ENCODE measurements at regions not wholly inside any gene's neighbourhood (a gene's known extent, or its start where the extent isn't known, plus 50 kb on each side); places are given as distances from the start of the nearest gene placed in this dataset.

DNA sequence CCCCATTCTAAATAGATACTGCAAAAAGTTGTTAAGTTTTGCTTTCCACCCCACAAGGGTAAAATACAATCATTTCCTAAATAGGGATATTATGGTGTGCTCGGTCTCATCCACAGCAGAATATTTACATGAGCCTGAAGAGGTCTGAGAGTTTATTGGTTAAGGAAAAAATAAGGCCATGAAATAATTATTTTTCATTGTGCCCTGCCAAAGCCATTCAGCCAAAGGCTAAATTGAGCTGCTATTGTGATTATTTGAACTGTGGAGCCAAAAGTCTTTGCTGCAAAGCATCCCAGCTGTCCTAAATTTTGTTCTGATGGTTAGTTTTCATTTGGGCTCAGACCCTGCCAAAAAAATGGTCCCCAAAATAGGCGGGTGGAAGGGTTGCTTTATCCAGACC lies 298.7 kb upstream of the ESRRG start:
- no peaks in the 10 kb centered on the region for H3K36me3 ChIP-seq (ENCODE audit: control insufficient read depth, low read length)
- no peak overlapping the region for H3K4me3 ChIP-seq (ENCODE audit: low read length)
- H3K9me3 ChIP-seq (ENCODE audit: control insufficient read depth, insufficient read depth, low read length), result no peaks in the 10 kb centered on the region
- H3F3A ChIP-seq (ENCODE audit: control insufficient read depth, insufficient read depth), result no peaks in the 10 kb centered on the region
- no peak for TF ChIP-seq EZH2phosphoT487 (IDR thresholded peaks at IDR 0.05; ENCODE audit: borderline replicate concordance, low read length)
- TF ChIP-seq, protein P1, sequence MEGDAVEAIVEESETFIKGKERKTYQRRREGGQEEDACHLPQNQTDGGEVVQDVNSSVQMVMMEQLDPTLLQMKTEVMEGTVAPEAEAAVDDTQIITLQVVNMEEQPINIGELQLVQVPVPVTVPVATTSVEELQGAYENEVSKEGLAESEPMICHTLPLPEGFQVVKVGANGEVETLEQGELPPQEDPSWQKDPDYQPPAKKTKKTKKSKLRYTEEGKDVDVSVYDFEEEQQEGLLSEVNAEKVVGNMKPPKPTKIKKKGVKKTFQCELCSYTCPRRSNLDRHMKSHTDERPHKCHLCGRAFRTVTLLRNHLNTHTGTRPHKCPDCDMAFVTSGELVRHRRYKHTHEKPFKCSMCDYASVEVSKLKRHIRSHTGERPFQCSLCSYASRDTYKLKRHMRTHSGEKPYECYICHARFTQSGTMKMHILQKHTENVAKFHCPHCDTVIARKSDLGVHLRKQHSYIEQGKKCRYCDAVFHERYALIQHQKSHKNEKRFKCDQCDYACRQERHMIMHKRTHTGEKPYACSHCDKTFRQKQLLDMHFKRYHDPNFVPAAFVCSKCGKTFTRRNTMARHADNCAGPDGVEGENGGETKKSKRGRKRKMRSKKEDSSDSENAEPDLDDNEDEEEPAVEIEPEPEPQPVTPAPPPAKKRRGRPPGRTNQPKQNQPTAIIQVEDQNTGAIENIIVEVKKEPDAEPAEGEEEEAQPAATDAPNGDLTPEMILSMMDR (IDR thresholded peaks at IDR 0.05; ENCODE audit: low read depth, low read length, poor library complexity, severe bottlenecking), result no peak
- no peaks in the 10 kb centered on the region for H3K79me2 ChIP-seq (ENCODE audit: control insufficient read depth, low read length)
- peaks cover 6% of the 10 kb centered on the region for H3K4me1 ChIP-seq (ENCODE audit: control insufficient read depth, low read length)
- no peaks in the 10 kb centered on the region for H3K27me3 ChIP-seq (ENCODE audit: control insufficient read depth, low read length)
- no peak overlapping the region for H3K27ac ChIP-seq (ENCODE audit: low read depth, low read length)
- no peaks in the 10 kb centered on the region for H3K9me2 ChIP-seq (replicated peaks; ENCODE audit: control insufficient read depth, low read length)
- no peak overlapping the region for H3K4me2 ChIP-seq (ENCODE audit: low read length)
- no peaks in the 10 kb centered on the region for H4K20me1 ChIP-seq (ENCODE audit: control insufficient read depth, insufficient read depth, low read depth, low read length)

DNA sequence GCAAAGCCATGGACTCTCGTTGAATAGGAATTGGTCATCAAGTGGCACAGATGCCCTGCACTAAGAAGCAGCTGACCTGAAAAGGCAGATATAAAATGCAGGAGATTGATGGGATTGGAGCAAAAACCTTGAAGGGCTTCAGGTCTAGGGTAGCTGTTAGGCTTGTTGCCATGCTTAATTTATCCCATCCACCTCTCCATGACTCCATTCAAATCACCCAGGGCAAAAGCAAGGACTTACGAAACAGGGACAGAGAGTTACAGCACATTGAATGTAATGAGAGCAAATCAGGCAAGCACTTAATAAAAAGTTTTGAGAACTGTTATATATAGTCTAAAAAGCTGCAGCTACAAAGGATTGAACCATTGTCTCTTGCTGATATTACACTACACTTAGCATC lies 298.2 kb upstream of the ESRRG start:
- peaks cover under 1% of the 10 kb centered on the region for H3K4me1 ChIP-seq (ENCODE audit: control insufficient read depth, low read length)
- no peaks in the 10 kb centered on the region for H4K20me1 ChIP-seq (ENCODE audit: control insufficient read depth, insufficient read depth, low read depth, low read length)
- no peak overlapping the region for H3K4me2 ChIP-seq (ENCODE audit: low read length)
- H3K27ac ChIP-seq (ENCODE audit: low read depth, low read length), result no peak overlapping the region
- H3K4me3 ChIP-seq (ENCODE audit: low read length), result no peak overlapping the region
- H3K36me3 ChIP-seq (ENCODE audit: control insufficient read depth, low read length), result no peaks in the 10 kb centered on the region
- no peaks in the 10 kb centered on the region for H3K27me3 ChIP-seq (ENCODE audit: control insufficient read depth, low read length)
- TF ChIP-seq EZH2phosphoT487 (IDR thresholded peaks at IDR 0.05; ENCODE audit: borderline replicate concordance, low read length), result no peak
- TF ChIP-seq, protein P1 (IDR thresholded peaks at IDR 0.05; ENCODE audit: low read depth, low read length, poor library complexity, severe bottlenecking), result no peak
- no peaks in the 10 kb centered on the region for H3K9me2 ChIP-seq (replicated peaks; ENCODE audit: control insufficient read depth, low read length)
- no peaks in the 10 kb centered on the region for H3K79me2 ChIP-seq (ENCODE audit: control insufficient read depth, low read length)
- H3F3A ChIP-seq (ENCODE audit: control insufficient read depth, insufficient read depth), result no peaks in the 10 kb centered on the region
- H3K9me3 ChIP-seq (ENCODE audit: control insufficient read depth, insufficient read depth, low read length), result no peaks in the 10 kb centered on the region

DNA sequence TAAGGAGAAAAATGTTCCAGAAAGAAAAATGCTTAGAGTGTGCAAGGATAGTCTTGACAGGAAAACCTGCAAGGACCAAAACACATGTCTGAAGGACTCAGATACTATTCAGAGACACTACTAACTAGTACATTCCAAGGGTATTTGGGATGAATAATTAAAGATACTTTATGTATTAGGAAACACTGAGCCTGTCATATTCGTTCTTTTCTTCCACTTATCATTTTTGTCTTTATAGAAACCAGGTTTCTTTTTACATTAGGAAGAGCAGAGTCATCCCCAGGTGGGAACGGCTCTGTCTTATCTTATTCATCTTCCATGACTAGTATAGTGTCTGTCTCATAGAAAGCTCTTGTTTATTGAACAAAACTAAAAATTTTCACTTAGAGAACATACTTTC lies 296.2 kb upstream of the ESRRG start:
- no peak for TF ChIP-seq EZH2phosphoT487 (IDR thresholded peaks at IDR 0.05; ENCODE audit: borderline replicate concordance, low read length)
- TF ChIP-seq, protein P1 (IDR thresholded peaks at IDR 0.05; ENCODE audit: low read depth, low read length, poor library complexity, severe bottlenecking), result no peak
- Histone ChIP-seq H3K27me3 (ENCODE audit: control insufficient read depth, low read length) (no peaks in the 10 kb centered on the region), H3K9me3 (ENCODE audit: control insufficient read depth, insufficient read depth, low read length) (no peaks in the 10 kb centered on the region), H3K4me2 (ENCODE audit: low read length) (no peak overlapping the region), H3F3A (ENCODE audit: control insufficient read depth, insufficient read depth) (no peaks in the 10 kb centered on the region), H3K79me2 (ENCODE audit: control insufficient read depth, low read length) (no peaks in the 10 kb centered on the region), H4K20me1 (ENCODE audit: control insufficient read depth, insufficient read depth, low read depth, low read length) (no peaks in the 10 kb centered on the region), H3K4me3 (ENCODE audit: low read length) (no peak overlapping the region), H3K36me3 (ENCODE audit: control insufficient read depth, low read length) (no peaks in the 10 kb centered on the region), H3K9me2 (replicated peaks; ENCODE audit: control insufficient read depth, low read length) (no peaks in the 10 kb centered on the region), H3K4me1 (ENCODE audit: control insufficient read depth, low read length) (no peaks in the 10 kb centered on the region), H3K27ac (ENCODE audit: low read depth, low read length) (no peak overlapping the region)

DNA sequence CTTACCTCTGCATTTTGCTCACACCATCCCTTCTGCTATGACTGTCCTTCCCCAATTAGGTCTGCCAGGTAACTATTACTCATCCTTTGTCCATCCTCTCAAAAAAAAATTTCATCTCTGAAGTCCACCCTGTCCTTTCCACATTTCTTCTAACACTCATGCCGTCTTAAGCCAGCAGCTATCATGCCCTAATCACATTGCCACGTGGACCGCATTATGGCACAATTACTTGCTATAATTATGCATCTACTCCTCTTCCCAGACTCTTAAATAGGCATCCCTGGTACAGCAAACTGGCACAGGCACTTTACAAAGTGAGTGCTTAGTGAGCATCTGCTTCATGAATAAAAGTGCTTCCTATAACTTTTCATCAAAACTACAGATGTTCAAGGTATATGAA lies 295.4 kb upstream of the ESRRG start:
- TF ChIP-seq EZH2phosphoT487 (IDR thresholded peaks at IDR 0.05; ENCODE audit: borderline replicate concordance, low read length), result no peak
- TF ChIP-seq, protein P1 (IDR thresholded peaks at IDR 0.05; ENCODE audit: low read depth, low read length, poor library complexity, severe bottlenecking), result no peak
- no peaks in the 10 kb centered on the region for H3K79me2 ChIP-seq (ENCODE audit: control insufficient read depth, low read length)
- H3K36me3 ChIP-seq (ENCODE audit: control insufficient read depth, low read length), result no peaks in the 10 kb centered on the region
- no peak overlapping the region for H3K27ac ChIP-seq (ENCODE audit: low read depth, low read length)
- H4K20me1 ChIP-seq (ENCODE audit: control insufficient read depth, insufficient read depth, low read depth, low read length), result no peaks in the 10 kb centered on the region
- H3K27me3 ChIP-seq (ENCODE audit: control insufficient read depth, low read length), result no peaks in the 10 kb centered on the region
- no peak overlapping the region for H3K4me2 ChIP-seq (ENCODE audit: low read length)
- H3K9me3 ChIP-seq (ENCODE audit: control insufficient read depth, insufficient read depth, low read length), result no peaks in the 10 kb centered on the region
- no peaks in the 10 kb centered on the region for H3K9me2 ChIP-seq (replicated peaks; ENCODE audit: control insufficient read depth, low read length)
- no peaks in the 10 kb centered on the region for H3F3A ChIP-seq (ENCODE audit: control insufficient read depth, insufficient read depth)
- no peaks in the 10 kb centered on the region for H3K4me1 ChIP-seq (ENCODE audit: control insufficient read depth, low read length)
- H3K4me3 ChIP-seq (ENCODE audit: low read length), result no peak overlapping the region

Measured in DOHH2 (cell line).